DMS153 treated with DMSO at 0.1 percent for 48 hours (cell line): ENCODE measurements at regions not wholly inside any gene's neighbourhood (a gene's known extent, or its start where the extent isn't known, plus 50 kb on each side); places are given as distances from the start of the nearest gene placed in this dataset.
A peak's percentile ranks its signal among the peaks of the same experiment; 100 is the strongest.

Source experiments
- DNase-seq: peaks from one replicate; lab custom pipeline; 2025; ENCODE audit not compliant: unreplicated experiment; lab: John Stamatoyannopoulos, UW

GRCh38 chr6:159487636-159488035 lies 205.4 kb downstream of the SOD2 start:
- no peak for DNase-seq

DNA sequence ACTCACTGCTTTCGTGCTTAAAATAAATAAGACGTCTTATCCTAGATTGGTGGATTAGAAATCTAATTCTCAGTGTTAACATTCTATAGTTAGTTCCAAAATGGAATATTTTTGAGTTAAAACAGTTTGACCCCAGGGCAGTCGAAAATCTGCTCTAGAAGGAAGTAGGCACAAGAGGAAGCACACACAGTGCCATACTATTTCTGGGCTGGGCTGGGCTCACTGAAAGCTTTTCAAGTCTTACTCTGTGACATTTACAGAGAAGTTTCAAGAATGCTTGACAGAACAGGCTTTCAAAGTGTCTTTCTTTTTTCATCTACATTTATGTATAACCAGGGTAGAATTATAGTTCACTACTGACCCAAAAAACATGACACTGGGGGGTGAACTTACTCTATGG lies 209.8 kb downstream of the SOD2 start:
- no peak for DNase-seq

GRCh38 chr6:159481897-159482296 lies 211.1 kb downstream of the SOD2 start:
- DNase-seq, result no peak

DNA sequence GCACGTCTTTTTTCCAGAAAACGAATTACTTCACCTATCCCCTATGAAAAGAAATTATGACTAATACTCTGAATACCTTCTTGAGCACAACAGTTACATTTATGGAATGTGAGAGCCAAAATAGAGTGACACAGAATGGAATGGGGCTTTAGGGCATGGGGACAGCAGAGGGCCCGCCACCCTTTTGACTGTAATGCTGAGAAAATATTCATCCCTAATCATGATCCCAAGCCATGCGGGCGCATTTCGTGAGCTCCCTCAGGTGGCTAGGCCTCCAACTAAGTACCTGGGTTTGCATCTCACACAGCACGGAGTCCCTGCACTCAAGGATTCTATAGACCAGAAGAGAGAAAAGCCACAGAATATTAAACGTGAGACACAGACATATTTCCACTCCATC lies 212.6 kb downstream of the SOD2 start:
- DNase-seq, result no peak

GRCh38 chr6:159479146-159479545 lies 213.9 kb downstream of the SOD2 start:
- no peak for DNase-seq

DNA sequence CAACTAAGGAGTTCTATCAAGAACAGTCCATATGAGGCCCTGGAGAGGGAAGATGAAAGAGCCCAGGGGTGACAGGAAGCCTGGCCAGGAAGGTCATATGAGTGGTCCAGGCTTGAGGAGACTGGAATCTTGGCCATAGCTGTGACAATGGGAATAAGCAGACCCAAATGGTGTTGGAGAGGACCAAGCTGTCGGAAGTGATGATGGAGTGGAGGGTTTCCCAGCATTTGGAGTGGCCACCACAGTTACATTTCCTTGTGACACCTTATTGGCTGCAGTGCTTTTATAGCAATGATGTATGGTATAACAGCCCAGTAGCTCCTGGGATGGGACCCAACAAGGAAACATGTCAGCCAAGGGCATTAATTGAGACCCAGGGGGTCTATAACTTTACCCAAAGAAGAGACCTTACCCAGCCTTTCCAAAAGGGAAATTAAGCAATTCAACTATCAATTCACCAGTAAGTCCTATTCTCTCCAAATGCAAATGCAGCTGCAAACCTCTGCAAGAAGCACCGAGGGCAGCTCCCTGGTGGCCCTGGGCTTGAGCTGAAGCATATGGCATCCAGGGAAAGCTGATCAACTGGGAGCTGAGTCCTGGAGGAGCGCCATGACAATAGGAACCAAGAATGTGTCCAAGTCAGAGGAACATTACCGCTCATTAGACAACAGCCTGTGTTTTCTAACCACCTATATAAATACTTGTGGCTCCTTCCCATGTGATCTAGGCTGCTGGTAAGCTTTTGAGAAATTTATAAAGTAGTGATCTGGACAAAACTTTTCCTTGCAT lies 219.4 kb downstream of the SOD2 start:
- DNase-seq, result no peak

DNA sequence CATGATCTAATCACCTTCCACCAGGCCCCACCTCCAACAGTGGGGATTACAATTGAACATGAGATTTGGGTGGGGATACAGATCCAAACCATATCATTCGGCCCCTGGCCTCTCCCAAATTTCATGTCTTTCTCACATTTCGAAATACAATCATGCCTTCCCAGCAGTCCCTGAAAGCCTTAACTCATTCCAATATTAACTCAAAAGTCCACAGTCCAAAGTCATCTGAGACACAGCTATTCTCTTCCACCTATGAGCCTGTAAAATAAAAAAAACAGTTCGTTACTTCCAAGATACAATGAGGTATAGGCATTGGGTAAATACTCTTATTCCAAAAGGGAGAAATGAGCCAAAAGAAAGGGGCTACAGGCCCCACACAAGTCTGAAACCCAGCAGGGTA lies 222.6 kb downstream of the SOD2 start:
- DNase-seq, result no peak

- no peak for DNase-seq
Measured at GRCh38 chr6:159469443-159469842, 223.6 kb downstream of the SOD2 start.

DNA sequence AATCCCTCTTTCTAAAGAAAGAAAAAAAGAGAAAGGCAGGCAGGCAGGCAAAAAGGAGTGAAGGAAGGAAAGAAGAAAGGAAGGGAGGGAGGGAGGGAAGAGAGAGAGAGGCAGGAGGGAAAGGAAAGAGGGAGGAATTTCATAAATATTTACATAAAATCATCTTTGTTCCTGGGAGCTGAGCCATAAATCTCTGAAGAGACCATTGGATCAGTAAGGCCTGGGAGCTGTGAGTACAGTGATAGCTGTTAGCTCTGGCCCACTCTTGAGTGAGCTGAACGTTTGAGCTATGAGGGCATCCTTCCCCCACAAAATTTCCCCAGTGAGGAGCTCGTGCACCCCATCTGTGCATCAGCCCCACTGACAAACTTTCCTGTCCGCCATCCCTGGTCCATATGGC lies 224.0 kb downstream of the SOD2 start:
- no peak for DNase-seq

DNA sequence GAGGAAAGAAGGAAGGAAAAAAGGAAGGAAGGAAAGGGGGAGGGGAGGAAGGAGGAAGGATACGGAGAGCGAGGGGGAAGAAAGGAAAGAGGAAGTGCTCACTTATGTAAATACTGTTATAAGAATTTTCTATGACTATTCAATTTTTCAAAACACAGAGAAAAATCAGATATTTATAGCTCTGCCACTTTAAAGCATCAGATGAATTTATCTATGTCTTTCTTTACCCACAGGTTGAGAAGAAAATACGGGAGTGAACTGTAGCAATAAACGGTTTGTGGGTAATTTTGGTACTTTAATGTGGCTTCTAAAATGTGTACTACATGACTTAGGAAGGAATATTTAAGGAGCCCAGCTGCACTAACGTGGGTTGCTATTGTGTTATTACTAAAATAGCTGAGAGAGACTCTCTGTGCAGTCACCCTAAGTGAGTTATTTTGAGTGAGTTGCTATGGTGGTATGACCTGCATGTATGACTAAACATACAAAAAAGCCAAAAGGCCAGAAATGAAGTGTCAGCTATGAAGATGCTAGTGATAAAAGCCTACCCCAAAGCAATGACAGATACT lies 225.5 kb downstream of the SOD2 start:
- no peak for DNase-seq

DNA sequence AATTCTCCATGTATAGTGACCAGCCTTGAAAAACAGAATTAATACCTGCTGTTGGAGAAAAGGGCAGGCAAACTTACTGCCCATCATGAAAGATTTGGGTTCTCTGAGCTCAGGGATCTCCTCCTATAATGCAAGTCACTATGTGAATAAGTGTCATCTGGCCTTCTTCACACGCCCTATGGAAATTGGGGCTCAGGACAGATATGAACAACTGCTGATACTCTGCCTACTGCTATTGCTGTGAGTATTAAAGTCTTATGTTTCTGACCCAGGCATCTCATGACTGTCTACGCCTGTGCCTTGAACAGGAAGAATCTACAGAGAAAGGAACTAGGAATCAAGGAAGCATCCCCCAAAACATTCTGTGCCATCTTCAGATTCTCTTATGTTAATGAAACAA lies 226.1 kb downstream of the SOD2 start:
- DNase-seq, result no peak

DNA sequence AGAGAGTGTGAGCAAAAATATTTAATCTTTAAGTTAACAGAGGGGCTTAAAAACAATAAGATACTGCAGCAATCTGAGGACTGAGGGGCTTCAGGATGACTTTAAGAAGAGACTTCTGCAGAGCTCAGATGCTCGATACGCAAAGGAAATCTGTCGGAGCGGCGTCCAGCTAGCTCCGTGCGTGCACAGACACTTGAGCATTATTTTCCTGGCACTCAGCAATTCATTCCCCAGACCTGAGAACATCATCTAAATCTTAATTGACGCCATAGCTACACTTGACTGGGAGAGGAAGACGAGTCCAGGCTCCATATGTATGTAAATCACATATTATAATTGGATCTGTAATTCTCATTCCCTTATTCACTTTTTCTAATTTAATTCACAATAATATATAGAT lies 228.2 kb downstream of the SOD2 start:
- no peak for DNase-seq

GRCh38 chr6:159463119-159463829 lies 229.8 kb downstream of the SOD2 start:
- peak; percentile 27 for DNase-seq

DNA sequence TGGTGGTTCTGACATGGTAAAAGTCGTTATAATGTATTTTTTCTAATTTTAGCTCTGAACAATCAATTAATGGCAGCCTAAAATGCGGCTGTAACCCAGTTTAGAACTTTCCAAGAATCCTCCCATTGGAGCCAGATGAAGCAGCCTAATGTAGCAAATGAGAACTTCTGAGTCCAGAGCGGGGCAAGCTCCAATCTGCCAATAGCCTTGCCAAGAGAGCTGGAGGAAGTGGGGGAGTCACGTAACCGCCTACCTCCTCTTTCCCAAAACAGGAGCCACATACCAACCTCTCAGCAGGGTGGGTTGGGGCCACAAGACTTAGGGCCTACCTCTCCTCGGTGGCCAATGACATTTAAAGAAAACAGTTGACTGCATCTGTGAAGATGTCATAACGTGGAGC lies 230.6 kb downstream of the SOD2 start:
- no peak for DNase-seq

GRCh38 chr6:159461998-159462397 lies 231.0 kb downstream of the SOD2 start:
- no peak for DNase-seq

- DNase-seq, result no peak
Measured at GRCh38 chr6:159461266-159461665, 231.8 kb downstream of the SOD2 start.

DNA sequence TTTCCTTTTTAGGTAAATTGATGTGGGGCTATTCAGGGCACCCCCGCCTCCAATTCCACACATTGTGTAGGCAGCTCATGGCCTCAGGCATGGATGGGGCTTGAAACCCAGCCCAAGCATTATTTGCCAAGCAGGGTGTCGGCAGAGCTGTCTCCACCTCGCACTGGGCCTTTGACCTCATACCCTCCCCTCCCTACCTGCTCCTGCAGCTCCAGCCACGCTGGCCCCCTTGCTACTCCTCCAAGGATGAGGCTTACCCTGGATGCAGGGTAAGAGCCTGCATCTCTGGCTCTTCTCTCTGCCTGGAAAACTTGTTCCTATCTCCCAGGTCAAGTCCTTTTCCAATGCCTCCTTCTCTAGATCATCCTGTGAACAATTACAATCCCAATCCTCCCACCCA lies 232.6 kb downstream of the SOD2 start:
- DNase-seq, result no peak

GRCh38 chr6:159456349-159456748 lies 236.7 kb downstream of the SOD2 start:
- DNase-seq, result no peak

GRCh38 chr6:159455700-159456274 lies 237.3 kb downstream of the SOD2 start:
- no peak for DNase-seq

GRCh38 chr6:159450815-159451465 lies 242.1 kb downstream of the SOD2 start:
- no peak for DNase-seq

DNA sequence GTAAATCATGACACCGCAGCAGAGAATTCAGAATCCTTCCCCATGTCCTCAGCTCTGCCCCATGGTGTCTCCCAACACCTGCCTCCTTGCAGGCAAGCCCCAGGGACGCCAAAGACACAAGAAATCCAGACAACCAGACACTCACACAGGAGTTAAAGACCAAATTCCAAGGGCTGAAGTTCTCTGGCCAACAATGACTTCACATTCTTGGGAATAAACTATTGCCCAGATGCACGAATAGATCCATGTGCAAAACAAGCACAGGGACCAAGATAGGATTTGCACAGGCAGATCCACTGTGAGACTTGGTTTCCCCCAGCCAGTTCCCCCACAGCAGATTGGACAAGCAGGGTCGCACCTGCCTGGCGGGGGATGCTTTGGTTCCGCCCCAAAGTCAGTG lies 246.7 kb downstream of the SOD2 start:
- DNase-seq, result no peak
